Fibroblast of peridontal ligament (primary cell): ENCODE measurements at regions not wholly inside any gene's neighbourhood (a gene's known extent, or its start where the extent isn't known, plus 50 kb on each side); places are given as distances from the start of the nearest gene placed in this dataset.
"Not testable (repeated sequence)": the region's sequence is repeated elsewhere in the genome, so short reads cannot be mapped to it uniquely, and the experiment has no call there.

Experiments
- DNase-seq: peaks from one replicate; pipeline ENCODE4 v3.0.0-alpha.2; 2010; ENCODE audit errors: extremely low read depth

DNA sequence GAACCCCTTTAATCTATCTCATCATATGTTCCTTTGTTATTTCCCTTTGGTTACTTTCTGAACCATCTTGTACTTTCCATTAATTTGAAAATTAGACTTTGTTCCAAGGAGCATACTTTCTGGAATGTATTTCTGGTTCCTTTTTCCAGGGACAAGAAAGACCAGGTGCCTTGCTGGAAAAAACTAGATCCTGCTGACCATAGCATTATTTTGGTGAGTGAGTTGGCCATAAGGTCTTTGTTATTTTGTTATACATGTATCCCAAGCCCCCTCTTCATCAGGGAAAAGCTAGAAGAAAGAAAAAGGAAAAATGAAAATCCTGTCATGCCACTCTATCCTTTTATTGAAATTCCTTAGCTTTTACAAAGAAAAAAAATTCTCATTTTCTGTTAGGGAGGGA lies 228.1 kb upstream of the TFPI start:
- no peak for DNase-seq

DNA sequence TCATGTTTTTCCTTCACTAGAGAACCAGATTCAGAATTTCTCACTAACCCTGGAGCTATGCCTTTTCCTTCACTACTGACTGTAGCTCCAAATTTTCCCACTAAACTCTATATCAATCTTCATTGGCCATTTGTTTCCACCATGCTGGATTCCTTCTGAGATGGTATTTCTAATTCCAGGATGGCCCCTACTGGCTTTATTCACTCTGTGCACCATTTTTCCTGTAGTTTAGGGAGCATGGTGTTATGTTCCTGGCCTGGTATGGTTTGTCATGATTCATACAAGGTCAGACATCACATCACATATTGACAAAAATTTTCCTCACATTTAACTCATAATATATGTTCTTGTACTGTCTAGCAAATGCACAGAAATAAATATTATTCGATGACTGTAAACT lies 229.2 kb upstream of the TFPI start:
- peak; percentile 18 for DNase-seq

DNA sequence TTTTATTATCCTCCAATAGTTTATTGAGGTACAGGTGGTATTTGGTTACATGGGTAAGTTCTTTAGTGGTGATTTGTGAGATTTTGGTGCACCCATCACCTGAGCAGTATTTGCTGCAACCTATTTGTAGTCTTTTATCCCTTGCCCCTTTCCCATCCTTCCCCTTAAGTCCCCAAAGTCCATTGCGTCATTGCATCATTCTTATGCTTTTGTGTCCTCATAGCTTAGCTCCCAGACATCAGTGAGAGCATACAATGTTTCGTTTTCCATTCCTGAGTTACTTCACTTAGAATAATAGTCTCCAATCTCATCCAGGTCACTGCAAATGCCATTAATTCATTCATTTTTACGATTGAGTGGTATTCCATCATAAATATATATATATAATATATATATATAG lies 229.9 kb upstream of the TFPI start:
- DNase-seq = not testable (repeated sequence)

DNA sequence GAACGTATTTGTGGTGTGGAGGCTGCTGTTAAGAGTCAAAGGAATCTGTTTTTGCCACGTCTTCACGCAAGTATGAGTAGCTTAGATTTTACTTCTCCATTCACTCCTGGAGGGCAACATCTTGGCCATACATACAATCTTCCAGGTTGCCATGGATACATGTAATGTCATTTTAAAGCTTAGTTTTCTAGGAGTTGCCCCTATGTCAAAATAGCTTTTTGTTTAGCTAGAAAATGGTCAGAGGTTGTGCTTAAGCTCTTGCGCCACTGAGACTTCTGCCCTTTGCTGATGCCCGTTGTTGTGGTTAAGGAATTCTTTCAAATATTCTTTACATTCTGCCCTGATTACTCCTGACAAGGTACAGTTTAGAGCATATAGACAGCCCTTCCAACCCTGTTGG lies 245.4 kb upstream of the TFPI start:
- DNase-seq = no peak

DNA sequence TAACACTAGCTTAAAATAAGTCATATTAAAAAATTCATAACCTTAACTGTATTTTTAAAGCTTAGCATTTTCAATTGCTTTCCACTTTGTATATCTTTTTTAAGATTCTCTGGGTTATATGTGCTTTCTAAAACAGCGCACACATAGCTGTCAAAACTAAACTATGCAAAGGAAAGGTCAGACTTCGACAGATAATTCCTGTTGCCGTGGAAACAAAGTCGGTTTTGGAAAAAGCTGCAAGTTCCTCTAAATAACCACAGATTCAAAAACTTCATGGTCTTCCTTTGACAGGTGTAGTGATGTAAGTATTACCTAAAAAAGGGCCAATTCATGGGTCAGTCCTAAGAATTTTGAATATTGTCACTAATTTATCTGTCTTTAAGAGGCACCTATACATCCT lies 249.6 kb upstream of the TFPI start:
- no peak for DNase-seq

DNA sequence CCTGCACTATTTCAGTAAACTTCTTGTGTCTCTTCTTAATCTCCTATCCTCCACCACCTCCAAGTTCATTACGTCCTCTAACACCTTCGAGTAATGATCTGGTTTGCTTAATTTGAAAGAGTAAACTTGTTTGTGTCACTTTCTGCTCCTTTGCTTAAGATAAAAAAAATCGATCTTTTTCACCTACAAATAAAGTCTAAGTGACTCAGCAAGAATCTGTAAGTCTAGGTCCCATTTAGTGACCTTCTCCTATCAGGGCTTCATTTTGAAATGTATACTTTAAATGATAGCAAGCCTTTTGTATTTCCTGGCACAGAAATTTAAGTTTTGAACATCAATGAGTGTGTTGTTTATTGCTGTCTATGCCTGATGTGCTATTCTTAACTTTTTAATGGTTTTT lies 260.9 kb upstream of the TFPI start:
- DNase-seq = no peak

DNA sequence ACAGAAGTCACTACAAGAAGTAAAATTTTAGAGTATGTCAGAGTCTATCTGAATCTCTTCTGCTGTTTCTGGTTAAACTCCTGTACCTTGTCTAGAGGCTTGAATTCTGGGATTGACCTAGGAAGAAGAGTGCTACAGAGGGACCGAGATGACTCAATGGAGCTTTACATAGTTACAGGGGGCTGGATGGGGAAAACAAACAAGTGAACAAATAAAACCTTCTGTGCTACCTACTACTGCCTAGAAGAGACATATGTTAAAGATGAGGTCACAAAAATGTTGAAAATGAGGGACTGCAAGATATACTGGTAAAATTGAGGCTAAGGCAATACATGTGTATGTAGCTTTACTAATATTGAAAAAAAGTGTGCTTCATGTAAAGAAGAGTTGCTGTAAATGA lies 265.4 kb upstream of the TFPI start:
- no peak for DNase-seq

DNA sequence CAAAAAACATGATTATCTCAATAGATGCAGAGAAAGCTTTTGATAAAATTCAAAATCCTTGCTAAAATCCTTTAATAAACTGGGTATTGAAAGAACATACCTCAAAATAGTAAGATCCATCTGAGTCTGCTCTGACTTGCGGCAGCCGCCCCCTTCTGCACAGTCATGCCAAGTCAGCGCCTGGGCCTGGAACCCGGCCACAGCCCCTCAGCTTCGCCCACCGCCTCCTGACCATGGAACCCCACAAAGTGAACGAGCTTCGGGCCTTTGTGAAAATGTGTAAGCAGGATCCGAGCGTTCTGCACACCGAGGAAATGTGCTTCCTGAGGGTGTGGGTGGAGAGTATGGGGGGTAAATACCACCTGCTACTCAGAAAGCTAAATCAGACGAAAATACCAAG lies 270.9 kb upstream of the TFPI start:
- DNase-seq = no peak

DNA sequence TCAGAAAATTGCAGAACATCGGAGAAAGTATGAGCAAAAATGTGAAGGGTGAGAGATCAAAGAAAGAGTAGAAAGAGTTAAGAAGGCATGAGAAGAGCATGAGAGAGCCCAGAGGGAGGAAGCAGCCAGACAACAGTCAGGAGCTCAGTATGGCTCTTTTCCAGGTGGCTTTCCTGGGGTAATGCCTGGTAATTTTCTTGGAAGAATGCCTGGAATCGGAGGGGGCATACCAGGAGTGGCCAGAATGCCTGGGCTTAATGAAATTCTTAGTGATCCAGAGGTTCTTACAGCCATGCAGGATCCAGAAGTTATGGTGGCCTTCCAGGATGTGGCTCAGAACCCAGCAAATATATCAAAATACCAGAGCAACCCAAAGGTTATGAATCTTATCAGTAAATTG lies 271.8 kb upstream of the TFPI start:
- peak; percentile 39 for DNase-seq

DNA sequence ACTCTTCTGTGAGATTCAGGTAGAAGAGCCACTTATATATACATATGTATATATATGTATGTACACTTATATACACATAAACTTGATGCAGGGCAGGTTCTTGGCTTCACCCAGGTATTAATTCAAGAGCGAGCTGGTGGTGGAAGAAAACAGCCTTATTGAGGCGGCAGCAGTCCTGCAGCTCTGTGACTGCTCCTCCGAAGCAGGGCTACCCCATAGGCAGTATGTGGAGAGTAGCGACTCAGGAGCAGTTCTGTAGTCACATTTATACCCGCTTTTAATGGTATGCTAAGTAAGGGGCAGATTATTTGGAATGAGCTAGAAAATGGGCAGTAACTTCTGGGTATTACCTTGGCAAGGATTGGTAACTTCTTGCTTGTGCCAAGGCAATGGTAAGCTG lies 280.6 kb upstream of the TFPI start:
- DNase-seq = no peak

DNA sequence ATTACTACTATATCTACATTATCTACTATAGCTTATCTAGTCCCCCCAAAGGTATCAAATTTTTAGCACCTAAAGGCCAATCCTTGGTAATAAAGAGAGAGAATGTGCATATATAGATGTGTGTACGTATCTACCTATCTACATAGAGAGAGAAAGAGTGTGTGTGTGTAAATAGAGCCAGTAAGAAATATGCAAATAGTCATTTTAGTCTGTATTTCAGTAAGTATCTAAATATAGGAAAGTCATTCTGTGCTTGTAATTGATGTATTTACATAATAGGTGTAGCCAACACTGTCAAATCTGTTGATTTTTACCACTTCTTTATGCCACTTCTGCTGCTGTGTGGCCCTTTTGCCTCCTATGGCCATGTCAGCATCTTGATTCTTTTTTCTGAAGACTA lies 284.5 kb upstream of the TFPI start:
- DNase-seq = no peak

DNA sequence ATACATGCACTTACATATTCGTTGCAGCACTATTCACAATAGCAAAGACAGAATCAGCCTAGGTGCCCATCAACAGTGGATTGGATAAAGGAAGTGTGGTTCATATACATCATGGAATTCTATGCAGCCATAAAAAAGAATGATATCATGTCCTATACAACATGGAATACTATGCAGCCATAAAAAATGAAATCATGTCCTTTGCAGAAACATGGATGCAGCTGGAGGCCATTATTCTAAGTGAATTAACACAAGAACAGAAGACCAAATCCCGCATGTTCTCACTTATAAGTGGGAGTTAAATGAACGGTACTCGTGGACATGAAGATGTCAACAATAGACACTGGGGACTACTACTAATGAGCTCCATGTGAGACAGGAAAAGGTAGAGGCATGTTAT lies 288.1 kb upstream of the TFPI start:
- DNase-seq = no peak

DNA sequence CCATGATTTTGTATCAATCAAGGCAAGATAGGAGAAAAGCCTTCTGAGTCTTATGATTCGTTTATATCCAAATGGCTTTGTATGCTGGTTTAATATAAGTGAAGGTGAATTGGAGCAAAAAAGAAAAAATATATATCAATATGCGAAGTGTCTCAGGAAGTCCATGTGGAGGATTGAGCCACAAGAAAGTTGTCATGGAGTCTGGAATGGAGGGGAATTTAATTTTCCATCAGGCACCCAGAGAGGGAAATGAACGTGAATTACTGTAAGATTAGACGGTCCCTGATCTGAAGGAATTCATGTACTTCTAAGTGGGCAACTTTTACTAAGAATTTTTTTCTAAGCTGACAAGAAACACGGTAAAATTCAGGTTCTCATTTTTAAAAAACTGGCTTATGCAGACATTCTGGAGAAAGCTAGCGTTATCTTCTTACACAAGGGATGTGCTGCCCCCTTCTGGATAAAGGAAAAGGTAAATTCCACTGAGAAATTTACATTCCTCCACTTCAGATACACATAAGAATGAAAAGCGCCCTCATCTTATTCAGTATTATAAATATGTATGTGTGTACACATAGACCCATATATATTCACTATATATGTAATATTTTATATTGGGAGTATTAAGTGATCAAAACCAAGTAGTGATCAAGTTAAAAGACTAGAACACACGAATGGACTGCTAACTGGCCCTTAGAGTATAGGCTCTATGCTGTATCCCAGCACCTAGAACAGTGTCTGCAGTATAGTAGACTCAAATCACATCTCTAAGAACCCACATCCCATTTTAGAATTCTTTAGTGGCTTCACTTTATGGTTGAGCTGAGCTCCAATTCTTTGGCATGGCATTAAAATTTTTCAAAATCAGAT lies 289.0 kb upstream of the TFPI start:
- peak; percentile 86 for DNase-seq

DNA sequence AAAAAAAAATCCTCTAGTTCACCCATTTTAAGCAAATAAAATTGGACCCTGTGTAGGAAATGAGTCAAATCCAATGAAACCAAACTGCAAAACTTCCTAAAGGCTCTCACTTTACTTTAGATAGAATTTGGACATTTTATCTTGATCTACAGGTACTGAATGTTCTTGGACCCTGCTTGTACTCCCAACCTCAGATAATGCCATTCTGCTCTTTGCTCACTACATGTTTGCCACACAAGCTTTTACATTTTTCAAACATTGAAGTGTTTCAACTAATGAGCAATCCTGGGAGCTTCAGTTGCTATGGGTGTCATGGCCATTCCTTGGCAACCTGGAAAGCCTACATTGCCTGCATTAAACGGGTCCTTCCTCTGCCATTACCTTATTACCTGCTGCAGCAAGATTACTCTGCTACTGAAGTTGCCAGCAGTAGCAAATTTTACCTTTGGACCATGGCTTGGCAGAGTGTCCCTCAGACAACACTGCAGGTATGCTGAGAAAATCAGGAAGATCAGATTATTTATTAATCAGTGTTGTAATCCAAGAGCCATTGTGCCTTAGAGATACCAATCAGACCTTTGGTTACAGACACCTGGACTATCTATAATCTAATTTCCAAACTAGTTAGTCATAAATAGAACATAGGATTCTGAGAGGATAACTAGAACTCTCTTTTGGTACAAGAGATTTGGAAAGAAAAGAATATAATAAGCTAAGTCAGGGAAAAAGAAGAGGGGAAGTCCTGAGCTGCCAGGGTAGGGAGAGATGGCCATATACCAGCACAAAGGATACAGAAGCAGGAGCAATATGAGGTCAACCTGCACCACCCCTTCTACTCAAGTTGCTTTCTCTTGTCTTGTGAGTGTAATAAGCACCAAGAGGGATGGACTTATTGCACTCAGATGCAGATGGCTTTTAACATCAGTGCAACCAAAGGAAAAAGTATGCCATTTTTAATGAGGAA lies 293.3 kb upstream of the TFPI start:
- no peak for DNase-seq

DNA sequence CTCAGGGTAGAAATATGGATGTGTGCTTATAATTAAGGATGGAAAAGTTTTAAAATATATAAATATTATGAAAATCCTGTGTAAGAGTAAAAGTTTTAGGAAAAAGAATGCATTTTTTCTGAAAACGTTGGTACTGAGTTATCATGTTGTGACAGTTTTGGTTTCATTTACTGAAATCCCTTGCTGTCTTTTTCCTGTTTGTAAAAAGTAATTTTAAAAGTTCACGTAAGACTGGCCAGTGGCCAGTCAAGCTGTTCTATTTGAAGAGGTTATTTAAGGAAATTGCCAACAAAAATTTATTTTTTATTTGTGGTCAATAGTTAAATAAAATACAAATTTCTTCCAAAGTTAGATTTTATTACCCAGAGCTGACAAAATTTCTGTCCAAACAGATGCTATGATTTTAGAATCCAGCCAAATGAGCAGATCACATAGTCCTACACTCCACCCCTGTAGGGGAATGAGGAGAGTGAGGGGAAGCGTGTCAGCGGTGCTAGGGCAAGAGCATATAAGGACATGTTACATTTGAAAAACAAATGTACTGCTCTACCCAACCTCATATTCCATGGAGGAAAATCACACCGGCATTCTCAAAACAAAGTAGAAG lies 297.8 kb upstream of the TFPI start:
- DNase-seq = peak; percentile 9

DNA sequence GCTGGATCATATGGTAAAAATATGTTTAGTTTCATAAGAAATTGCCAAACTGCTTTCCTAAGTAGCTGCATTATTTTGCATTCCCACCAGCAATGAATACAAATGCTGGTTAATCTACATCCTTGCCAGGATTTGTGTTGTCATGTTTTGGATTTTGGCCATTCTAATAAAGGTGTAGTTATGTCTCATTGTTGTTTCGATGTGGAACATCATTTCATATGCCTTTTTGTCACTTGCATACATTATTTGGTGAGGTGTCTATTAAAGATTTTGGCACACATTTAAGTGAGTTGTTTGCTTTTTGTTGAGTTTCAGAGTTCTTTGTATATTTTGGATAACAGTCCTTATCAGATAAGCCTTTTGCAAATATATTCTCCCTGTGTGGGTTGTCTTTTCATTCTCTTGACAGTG lies 299.2 kb upstream of the TFPI start:
- DNase-seq = no peak

DNA sequence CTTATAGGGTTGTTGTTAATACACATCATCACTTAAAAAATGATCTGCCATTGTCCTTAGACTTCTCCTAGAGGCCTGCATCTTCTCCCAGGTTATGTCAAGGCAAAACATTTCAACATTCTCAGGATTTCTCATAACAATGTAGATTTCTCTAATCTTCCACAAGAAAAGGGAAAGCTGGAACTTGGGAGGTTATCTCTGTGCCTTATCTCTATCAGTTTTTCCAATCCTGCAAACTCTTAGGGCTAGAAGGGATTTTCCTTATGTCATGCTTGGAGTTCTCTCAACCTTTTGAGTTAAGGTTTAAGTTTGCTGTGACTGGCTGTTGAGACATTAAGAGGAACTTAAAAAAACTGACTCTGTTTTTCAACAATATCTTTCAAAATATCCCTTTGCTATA lies 300.6 kb upstream of the TFPI start:
- no peak for DNase-seq

DNA sequence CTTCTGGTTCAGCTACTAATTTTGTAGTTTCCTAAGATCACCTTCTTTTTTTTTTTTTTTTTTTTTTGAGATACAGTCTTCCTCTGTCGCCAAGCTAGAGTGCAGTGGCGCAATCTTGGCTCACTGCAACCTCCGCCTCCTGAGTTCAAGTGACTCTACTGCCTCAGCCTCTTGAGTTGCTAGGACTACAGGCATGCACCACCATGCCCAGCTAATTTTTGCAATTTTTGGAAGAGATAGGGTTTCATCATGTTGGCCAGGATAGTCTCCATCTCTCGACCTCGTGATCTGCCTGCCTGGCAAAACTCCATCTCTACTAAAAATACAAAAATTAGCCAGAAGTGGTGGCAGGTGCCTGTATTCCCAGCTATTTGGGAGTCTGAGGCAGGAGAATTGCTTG lies 301.5 kb upstream of the TFPI start:
- no peak for DNase-seq

DNA sequence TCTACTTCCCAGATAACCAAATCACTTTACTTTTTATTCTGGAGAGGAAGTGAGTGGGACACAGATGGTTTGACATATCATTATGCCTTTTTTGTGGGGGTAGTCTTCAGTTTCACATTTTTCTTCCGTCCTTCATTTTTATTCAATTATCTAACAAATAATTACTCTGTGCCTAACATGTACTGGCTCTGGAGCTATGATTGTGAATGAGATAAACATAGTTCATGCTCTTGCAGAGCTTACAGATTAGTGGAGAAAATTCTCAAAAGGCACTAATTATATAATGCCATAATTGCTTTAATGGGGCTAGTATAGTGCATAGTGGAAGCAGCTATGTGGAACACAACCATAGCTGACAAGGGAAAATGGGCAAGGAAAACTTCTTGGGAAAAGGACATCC lies 303.6 kb upstream of the TFPI start:
- no peak for DNase-seq

DNA sequence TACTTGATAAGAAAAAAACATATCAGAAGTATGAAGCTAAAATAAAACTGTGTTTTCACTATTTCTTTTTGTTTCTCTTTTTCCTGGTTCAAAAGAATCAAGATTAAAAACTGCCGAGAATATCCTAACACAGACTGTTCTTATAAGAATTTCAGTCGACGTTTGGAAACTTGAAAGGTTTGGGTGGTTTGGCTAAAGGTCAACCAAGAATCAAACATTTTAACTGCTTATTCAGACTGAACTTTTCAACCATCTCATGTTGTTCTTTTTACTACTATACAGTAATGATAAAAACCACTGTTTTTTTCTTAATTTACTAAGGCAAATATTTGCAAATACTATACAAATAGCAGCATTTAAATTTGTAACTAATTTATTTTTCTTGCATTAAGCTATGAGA lies 308.5 kb upstream of the TFPI start:
- peak; percentile 25 for DNase-seq

DNA sequence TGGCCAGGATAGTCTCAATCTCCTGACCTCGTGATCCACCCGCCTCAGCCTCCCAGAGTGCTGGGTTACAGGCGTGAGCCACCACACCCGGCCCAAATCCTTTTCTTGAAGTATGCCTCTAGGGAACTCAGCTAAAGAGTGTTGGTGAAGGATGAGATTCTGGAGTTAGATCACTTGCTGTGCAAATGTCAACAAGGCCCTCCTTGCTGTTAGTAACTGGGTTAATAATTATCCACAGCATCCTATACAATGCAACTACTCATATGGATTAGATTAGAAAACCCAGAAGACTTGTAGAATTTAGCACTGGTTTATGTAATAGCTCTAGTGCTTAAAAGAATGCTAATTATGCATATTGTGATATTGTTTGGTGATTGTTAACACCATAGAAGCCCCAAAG lies 310.8 kb upstream of the TFPI start:
- no peak for DNase-seq

DNA sequence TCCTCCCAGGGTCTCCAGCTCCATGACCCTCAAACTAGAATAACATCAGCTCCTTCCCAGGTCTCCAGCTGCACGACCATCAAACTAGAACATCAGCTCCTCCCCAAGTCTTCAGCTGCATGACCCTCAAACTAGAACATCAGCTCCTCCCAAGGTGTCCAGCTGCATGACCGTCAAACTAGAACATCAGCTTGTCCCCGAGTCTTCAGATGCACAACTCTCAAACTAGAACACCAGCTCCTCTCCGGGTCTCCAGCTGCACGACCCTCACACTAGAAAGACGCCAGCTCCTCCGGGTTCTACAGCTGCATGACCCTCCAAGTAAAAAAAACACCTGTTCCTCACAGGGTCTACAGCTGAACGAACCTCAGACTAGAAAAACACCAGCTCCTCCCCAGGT lies 312.9 kb upstream of the TFPI start:
- DNase-seq = no peak

DNA sequence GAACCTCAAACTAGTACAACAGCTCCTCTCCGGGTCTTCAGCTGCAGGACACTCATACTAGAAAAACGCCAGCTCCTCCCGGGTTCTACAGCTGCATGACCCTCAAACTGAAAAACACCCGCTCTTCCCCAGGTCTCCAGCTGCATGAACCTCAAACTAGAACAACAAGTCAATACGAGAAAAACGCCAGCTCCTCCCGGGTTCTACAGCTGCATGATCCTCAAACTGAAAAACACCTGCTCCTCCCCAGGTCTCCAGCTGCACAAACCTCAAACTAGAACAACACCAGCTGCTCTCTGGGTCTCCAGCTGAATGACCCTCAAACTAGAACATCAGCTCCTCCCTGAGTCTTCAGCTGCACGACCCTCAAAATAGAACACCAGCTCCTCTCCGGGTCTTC lies 315.0 kb upstream of the TFPI start:
- DNase-seq = no peak
